Activated naive CD8-positive, alpha-beta T cell treated with anti-CD3 and anti-CD28 coated beads, Interleukin-2, amount 50 U/mL, for 24 hours (primary cell): ENCODE measurements at regions not wholly inside any gene's neighbourhood (a gene's known extent, or its start where the extent isn't known, plus 50 kb on each side); places are given as distances from the start of the nearest gene placed in this dataset.

Experiments used
- ATAC-seq: fragments of 150-1000 bp; cut with Tn5 transposase; one replicate; pipeline ENCODE4 v1.10.0; 2021
- DNase-seq: peaks from one replicate; pipeline ENCODE4 v3.0.0; 2021
- H3K27ac Mint-ChIP-seq: one replicate; pipeline ENCODE4 v1.8.0; 2021; ENCODE audit warnings: mild to moderate bottlenecking, mixed read lengths
- H3K27me3 Mint-ChIP-seq: one replicate; pipeline ENCODE4 v1.8.0; 2021; ENCODE audit warnings: mixed read lengths
- H3K36me3 Mint-ChIP-seq: one replicate; pipeline ENCODE4 v1.8.0; 2021; ENCODE audit warnings: low read depth, mixed read lengths
- H3K4me1 Mint-ChIP-seq: one replicate; pipeline ENCODE4 v1.8.0; 2021; ENCODE audit warnings: mixed read lengths
- H3K4me3 Mint-ChIP-seq: one replicate; pipeline ENCODE4 v1.8.0; 2021; ENCODE audit warnings: mild to moderate bottlenecking, moderate library complexity, mixed read lengths
- H3K9me3 Mint-ChIP-seq: one replicate; pipeline ENCODE4 v1.8.0; 2021; ENCODE audit warnings: mixed read lengths

DNA sequence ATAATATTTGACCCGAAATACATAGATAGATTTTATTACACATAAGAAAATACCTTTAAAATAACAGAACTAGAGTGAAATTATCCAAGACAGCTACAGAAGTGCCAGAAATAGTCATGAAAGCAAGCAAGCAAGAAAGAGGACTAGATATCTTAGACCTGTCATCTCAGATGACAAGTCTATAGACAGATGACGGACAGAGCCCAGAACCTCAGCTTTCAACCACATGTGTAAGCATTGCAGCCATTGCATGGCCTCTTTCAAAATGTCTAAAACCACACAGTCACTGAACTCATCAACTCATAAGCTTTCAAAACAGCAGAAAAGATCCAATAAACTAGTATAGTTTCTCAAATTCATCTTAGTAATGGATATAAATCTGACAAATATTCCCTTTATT, 59.8 kb upstream of the FHIT start:
- Mint-ChIP-seq H3K36me3 (no peaks in the 10 kb centered on the region), H3K27me3 (peaks cover 12% of the 10 kb centered on the region), H3K4me1 (no peaks in the 10 kb centered on the region), H3K4me3 (no peak overlapping the region), H3K27ac (no peak overlapping the region), H3K9me3 (no peaks in the 10 kb centered on the region)
- DNase-seq (no peak), ATAC-seq (no peak)

DNA sequence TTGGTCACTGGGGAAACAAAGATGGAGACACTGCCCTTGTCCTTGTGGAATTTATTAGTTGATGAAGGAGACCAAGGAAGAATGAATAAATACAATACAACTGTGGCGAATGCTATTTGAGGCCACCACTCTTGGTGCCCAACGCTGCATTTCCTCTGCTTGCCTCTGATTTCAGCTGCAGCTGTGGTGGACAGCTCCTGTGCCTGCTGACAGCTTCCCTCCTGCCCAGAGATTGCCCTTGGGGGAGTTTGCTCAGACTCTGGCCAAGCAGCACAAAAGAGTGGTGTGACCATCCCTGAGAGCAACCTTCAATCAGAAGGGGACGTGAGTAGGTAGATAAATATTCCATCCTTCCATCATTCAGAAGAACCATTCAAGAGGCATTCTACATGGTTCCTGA, 64.6 kb upstream of the FHIT start:
- DNase-seq: no peak
- Mint-ChIP-seq H3K9me3 (no peaks in the 10 kb centered on the region), H3K27me3 (peaks cover 17% of the 10 kb centered on the region), H3K4me1 (no peaks in the 10 kb centered on the region), H3K4me3 (no peak overlapping the region), H3K27ac (no peak overlapping the region), H3K36me3 (no peaks in the 10 kb centered on the region)
- ATAC-seq: no peak

DNA sequence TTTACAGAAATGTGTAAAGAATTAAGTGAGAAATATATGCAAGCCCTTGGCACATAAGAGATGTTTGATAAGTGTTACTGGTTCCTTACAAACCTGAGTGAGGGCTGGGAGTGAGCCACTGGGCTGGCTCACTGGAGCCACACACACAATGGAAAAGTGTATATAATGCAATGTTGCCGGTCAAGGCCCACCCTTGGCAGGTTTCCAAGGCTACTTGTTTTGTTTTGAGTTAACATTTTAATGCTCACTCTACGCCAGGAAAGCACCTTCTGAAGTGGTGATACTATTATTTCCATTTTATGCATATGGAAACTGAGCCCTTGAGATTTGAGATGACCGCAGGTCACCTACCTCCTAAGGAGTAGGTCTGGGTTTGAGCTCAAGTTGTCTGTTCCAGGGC, 71.8 kb upstream of the FHIT start:
- ATAC-seq (no peak), DNase-seq (no peak)
- no peak overlapping the region for H3K4me3 Mint-ChIP-seq
- peaks cover 11% of the 10 kb centered on the region for H3K27me3 Mint-ChIP-seq
- H3K9me3 Mint-ChIP-seq: no peaks in the 10 kb centered on the region
- H3K27ac Mint-ChIP-seq: no peak overlapping the region
- no peaks in the 10 kb centered on the region for H3K4me1 Mint-ChIP-seq
- no peaks in the 10 kb centered on the region for H3K36me3 Mint-ChIP-seq

DNA sequence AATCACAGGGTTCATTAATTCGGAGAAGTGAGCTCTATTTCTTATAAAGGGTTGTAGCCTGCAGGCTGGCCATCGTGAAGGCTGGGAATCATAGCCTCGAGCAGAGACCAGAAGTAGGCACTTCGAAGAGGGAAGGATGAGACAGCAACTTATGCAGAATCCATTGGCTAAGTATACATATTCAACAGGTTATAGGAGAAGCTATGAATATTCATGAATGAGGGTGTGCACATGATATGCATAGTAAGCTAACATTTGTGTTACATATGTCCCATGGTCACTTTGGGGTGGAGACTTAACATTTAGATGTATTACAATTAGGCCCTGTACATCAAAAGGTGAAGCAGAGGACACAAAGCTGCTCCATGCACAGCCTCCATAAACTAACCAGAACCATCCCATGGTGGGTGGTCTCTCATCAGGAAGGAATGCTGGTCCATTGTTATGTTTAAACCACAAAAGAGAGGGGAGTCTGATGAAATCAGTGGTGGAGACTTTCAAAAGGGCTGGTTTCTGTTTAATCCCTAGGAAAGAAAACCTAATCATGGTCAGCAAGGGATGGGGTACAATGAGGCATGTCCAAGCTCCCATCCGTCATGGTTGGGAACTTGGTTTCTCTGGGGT, 80.8 kb upstream of the FHIT start:
- H3K4me3 Mint-ChIP-seq: no peak overlapping the region
- peaks cover 8% of the 10 kb centered on the region for H3K9me3 Mint-ChIP-seq
- ATAC-seq (no peak), DNase-seq (no peak)
- H3K27me3 Mint-ChIP-seq: peaks cover 5% of the 10 kb centered on the region
- H3K4me1 Mint-ChIP-seq: no peaks in the 10 kb centered on the region
- H3K36me3 Mint-ChIP-seq: no peaks in the 10 kb centered on the region
- no peak overlapping the region for H3K27ac Mint-ChIP-seq

DNA sequence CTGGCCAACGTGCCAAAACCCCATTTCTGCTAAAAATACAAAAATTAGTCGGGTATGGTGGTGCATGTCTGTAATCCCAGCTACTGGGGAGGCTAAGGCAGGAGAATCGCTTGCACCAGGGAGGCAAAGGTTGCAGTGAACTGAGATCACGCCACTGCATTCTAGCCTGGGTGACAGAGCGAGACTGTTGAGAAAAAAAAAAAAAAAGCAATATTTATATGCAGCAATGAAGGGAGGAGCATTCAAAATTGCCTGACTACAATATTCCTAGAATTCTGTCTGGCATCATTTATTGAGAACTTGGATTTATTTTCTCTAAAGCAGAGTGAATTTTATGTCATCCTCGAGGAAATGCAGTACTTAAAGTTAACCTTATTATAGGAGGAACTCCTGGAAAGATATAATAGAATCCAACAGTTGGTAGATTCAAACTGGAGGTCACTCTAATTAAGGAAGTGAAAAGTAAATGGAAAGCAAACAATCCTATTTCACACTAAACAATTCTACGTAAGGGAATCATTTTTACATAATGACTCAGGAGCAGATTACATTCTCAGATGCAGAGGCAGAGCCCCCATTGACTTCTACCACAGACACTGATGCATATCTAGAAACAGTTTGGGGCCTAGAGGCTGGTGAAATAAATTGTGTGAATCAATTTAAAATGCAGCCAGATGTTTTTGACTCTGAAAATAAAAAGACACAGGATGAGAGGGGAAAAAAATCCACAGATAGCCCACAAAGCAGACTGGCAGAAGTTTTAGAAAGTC, 82.1 kb upstream of the FHIT start:
- Mint-ChIP-seq H3K27ac (no peak overlapping the region), H3K27me3 (peaks cover 2% of the 10 kb centered on the region)

DNA sequence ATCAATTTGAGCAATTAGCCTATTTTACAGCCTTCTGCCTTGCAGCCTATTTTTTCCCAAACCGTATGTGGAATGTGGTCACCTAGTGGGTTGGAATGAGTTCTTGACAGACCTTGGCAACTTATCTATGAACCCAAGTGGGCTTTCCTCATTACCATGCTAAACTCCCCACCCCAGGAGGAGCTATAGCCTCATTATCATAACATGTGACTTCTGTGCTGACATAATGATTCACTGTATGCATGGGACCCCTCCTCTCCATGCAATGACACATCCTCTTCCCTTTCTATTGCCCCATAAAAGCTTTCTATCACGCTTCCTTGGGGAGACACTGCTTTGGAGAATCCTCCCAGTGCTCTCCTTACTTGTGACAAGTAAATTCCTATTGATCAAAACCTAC, 83.5 kb upstream of the FHIT start:
- ATAC-seq: no peak
- Mint-ChIP-seq H3K27me3 (no peaks in the 10 kb centered on the region), H3K4me3 (no peak overlapping the region), H3K36me3 (no peaks in the 10 kb centered on the region), H3K9me3 (peaks cover 7% of the 10 kb centered on the region), H3K4me1 (no peaks in the 10 kb centered on the region), H3K27ac (no peak overlapping the region)
- no peak for DNase-seq

More for the DNA sequence above, 82.1 kb upstream of the FHIT start:
- H3K36me3 Mint-ChIP-seq: no peaks in the 10 kb centered on the region
- DNase-seq (no peak), ATAC-seq (no peak)
- no peak overlapping the region for H3K4me3 Mint-ChIP-seq
- peaks cover 8% of the 10 kb centered on the region for H3K9me3 Mint-ChIP-seq
- no peaks in the 10 kb centered on the region for H3K4me1 Mint-ChIP-seq

DNA sequence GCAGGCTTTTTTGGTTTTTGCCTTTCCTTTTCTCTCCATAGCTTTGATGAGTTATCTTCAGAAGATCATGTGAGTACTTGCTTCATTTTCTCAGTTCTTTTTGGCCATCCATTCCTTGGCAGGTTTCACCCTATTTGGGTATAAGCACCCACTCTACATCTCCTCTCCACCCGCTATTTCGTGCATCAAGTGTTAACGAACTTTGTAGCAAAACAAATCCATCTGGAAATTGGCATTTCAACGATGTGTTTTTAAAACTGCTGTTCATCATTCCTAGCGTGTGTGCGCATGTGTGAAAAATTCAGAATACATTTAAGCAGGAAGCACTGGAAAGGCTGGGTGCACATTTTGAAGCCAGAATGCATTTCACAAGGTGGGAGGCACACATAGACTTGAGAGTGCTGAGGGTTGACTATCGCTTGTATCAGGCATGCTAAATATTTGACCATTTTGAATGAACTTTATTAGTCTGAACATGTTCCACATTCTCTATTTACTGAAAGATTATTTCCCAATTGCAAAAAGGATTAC, 89.7 kb upstream of the FHIT start:
- no peaks in the 10 kb centered on the region for H3K4me1 Mint-ChIP-seq
- no peak for ATAC-seq
- no peak overlapping the region for H3K27ac Mint-ChIP-seq
- DNase-seq: no peak
- no peak overlapping the region for H3K4me3 Mint-ChIP-seq
- H3K36me3 Mint-ChIP-seq: no peaks in the 10 kb centered on the region
- no peaks in the 10 kb centered on the region for H3K9me3 Mint-ChIP-seq
- no peaks in the 10 kb centered on the region for H3K27me3 Mint-ChIP-seq

DNA sequence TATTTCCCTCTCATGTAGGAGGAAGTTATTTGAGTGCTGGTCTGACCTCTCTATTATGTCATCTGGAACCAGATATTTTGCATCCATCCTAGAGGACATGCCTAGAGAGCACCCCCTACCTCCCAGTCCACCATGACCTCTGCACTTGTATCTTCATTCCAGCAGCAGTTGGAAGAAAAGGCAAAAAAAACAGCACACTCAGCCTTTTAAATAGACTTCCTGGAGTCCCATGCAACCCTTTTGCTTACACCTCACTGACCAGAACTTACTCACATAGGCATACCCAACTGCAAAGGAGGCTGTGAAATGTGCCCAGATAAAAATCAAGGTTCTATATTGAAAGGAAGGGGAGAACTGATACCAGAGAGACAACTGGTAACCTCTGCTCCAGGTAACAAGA, 92.3 kb upstream of the FHIT start:
- no peak overlapping the region for H3K27ac Mint-ChIP-seq
- H3K36me3 Mint-ChIP-seq: no peaks in the 10 kb centered on the region
- ATAC-seq: no peak
- no peaks in the 10 kb centered on the region for H3K27me3 Mint-ChIP-seq
- H3K9me3 Mint-ChIP-seq: no peaks in the 10 kb centered on the region
- DNase-seq: no peak
- no peak overlapping the region for H3K4me3 Mint-ChIP-seq
- no peaks in the 10 kb centered on the region for H3K4me1 Mint-ChIP-seq

DNA sequence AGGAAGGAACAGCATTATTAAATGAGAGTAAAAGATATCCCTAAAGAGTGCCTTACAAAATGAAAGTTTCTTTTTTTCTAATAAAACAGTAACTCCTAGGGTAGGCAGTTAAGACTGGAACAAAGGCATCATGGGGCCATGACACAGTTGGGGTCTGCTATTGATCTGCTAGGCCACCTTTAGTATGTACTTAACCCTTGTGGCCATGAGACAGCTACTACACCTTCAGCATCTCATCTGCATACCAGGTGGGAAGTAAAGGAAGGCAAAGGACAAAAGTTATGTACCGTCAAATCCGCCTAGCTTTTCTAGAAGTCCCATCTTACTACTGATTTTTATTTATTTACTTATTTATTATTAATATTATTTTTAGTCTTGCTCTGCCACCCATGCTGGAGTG, 93.8 kb upstream of the FHIT start:
- Mint-ChIP-seq H3K27me3 (no peaks in the 10 kb centered on the region), H3K27ac (no peak overlapping the region), H3K4me1 (no peaks in the 10 kb centered on the region), H3K36me3 (no peaks in the 10 kb centered on the region), H3K4me3 (no peak overlapping the region), H3K9me3 (no peaks in the 10 kb centered on the region)
- ATAC-seq (no peak), DNase-seq (no peak)

DNA sequence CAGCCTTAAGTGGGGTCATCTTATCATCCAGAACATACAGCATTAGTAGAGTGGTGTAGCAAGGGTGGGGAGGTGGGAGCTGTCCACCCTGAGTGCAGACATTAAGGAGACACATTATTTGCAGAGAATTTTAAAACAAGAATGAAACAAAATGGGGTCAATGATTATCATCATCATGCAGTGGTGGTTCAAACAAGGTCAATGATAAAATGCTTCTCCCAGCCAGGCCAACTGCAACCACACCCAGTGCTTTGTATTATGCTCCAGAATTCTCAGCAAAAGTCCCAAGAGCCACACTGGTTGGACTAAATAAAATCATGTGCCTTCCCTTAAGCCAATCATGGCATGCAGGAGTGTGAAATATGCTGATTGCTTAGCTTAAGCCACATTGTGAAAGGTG, 96.7 kb upstream of the FHIT start:
- H3K4me3 Mint-ChIP-seq: no peak overlapping the region
- H3K27me3 Mint-ChIP-seq: no peaks in the 10 kb centered on the region
- no peaks in the 10 kb centered on the region for H3K36me3 Mint-ChIP-seq
- H3K9me3 Mint-ChIP-seq: no peaks in the 10 kb centered on the region
- no peak overlapping the region for H3K27ac Mint-ChIP-seq
- ATAC-seq (no peak), DNase-seq (no peak)
- no peaks in the 10 kb centered on the region for H3K4me1 Mint-ChIP-seq

DNA sequence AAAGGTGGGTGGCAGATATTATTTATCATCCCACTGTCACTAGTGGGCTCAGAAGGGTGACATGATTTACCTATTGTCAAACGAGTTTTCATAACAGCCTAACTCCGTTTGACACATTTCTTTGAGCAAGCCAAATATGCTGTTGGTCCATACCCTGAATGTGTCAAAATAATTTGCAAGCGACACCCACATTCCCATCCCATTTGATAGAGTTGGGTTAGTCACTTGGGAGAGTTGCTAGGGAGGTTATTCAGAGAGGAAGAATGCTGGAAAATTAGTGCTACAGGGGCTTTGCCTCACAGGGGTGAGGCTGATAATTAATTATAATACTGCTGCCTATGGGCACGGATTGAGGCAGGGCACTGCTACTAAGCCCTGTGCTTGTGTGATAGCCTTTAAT, 98.5 kb upstream of the FHIT start:
- Mint-ChIP-seq H3K36me3 (no peaks in the 10 kb centered on the region), H3K9me3 (no peaks in the 10 kb centered on the region), H3K4me3 (no peak overlapping the region), H3K27me3 (no peaks in the 10 kb centered on the region), H3K4me1 (no peaks in the 10 kb centered on the region), H3K27ac (no peak overlapping the region)
- no peak for DNase-seq
- no peak for ATAC-seq

DNA sequence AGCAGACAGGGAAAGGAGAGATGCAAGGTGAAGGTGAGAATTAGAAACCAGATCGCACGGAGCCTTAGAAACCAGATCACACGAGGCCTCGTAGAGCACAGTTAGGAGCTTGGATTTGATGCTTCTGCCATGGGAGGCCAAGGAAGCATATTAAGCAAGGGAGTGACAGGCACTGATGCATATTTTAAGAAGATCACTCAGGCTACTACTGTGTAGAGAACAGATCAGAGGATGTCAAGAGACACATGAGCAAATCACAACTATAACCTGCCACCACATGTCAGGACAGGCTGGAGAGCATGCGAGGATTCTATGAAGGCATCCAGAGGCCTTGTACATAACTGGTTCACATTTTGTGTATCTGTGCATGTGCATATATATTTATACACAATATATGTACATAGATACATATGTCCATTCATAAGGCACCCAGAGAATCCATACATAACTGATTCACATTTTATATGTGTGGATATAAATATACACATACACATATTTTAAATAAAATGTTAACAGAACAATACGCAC, 99.6 kb upstream of the FHIT start:
- no peak for DNase-seq
- no peaks in the 10 kb centered on the region for H3K36me3 Mint-ChIP-seq
- no peak overlapping the region for H3K4me3 Mint-ChIP-seq
- H3K27ac Mint-ChIP-seq: no peak overlapping the region
- no peaks in the 10 kb centered on the region for H3K9me3 Mint-ChIP-seq
- no peaks in the 10 kb centered on the region for H3K27me3 Mint-ChIP-seq
- no peak for ATAC-seq
- no peaks in the 10 kb centered on the region for H3K4me1 Mint-ChIP-seq

DNA sequence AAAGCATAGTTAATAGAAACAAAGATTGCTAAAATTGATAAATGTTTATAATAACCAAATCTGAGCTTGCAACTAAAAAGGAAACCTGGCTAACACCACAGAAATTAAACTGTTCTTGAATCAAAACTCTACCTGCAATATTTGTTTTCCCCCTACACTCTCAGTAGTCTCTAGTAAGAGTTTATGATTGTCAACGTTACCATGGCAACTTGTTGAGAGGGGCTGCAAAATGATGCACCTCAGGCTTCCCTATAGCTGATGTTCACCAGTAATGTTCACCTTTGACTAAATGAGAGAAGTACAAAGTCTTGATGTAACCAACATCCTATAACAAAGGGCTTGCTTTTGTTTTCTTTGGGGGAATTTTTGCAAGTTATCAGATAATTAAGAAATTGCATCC, 101.1 kb upstream of the FHIT start:
- Mint-ChIP-seq H3K9me3 (no peaks in the 10 kb centered on the region), H3K27ac (no peak overlapping the region), H3K27me3 (no peaks in the 10 kb centered on the region), H3K4me1 (no peaks in the 10 kb centered on the region), H3K36me3 (no peaks in the 10 kb centered on the region), H3K4me3 (no peak overlapping the region)
- ATAC-seq (no peak), DNase-seq (no peak)

DNA sequence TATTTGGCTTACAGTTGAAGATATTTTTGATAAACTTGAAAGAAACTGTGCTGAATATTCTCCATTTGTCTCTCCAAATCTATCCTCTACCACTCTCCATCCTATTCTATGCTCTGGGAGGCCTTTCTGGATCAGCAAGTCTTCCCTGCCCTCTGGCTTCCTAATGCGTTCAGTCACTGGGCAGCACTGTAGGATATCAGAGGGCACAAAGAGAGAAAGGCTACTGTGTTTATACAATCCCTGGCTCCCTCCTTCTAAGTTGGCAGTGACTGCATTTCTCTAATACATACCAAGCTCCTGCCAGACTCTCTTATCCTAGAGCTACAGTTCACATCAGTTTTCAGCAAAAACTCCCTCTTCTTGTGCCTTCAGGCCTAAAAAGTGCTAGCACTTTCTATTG, 102.1 kb upstream of the FHIT start:
- no peaks in the 10 kb centered on the region for H3K4me1 Mint-ChIP-seq
- H3K4me3 Mint-ChIP-seq: no peak overlapping the region
- H3K27me3 Mint-ChIP-seq: no peaks in the 10 kb centered on the region
- DNase-seq (no peak), ATAC-seq (no peak)
- no peak overlapping the region for H3K27ac Mint-ChIP-seq
- H3K36me3 Mint-ChIP-seq: no peaks in the 10 kb centered on the region
- no peaks in the 10 kb centered on the region for H3K9me3 Mint-ChIP-seq

DNA sequence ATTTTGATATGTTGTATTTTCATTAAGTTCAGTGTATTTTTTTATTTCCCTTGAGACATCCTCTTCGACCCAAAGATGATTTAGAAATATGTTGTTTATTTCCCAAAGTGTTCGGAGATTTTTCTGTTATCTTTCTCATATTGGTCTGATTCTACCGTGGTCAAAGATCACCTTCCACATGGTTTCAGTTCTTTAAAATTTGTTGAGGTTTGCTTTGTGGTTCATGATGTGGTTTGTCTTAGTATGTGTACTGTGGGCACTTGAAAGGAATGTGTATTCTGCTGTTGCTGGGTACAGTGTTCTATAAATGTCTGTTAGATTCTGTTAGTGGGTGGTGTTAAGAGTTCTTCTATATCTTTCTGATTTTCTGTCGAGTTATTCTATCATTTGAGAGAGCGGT, 103.4 kb upstream of the FHIT start:
- H3K36me3 Mint-ChIP-seq: no peaks in the 10 kb centered on the region
- DNase-seq (no peak), ATAC-seq (no peak)
- H3K4me1 Mint-ChIP-seq: no peaks in the 10 kb centered on the region
- H3K4me3 Mint-ChIP-seq: no peak overlapping the region
- H3K27me3 Mint-ChIP-seq: no peaks in the 10 kb centered on the region
- no peak overlapping the region for H3K27ac Mint-ChIP-seq
- no peaks in the 10 kb centered on the region for H3K9me3 Mint-ChIP-seq
